SKM-1 treated with dmso at 0.1 percent for 144 hours (cell line): ENCODE measurements at regions not wholly inside any gene's neighbourhood (a gene's known extent, or its start where the extent isn't known, plus 50 kb on each side); places are given as distances from the start of the nearest gene placed in this dataset.

Source experiments
- DNase-seq: peaks from one replicate; lab custom pipeline; 2025; ENCODE audit not compliant: unreplicated experiment; lab: John Stamatoyannopoulos, UW

DNA sequence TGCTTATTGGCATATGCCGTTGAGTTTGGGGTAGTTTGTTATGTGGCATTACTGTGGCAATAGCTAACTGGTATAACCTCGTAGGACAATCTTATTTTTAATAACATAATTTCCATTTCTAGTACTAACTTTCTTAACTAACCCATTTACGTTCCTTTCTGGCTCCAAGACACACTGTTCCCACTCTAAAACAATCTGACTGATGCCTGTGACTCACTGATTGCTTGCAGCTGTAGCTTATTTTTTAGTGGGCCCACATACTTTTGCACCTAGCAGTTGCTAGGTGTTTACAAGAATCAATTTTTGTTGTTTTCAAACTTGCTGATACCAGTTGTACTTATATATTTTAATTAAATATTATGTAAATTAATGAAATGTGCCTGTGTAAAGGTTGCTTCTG lies 52.2 kb downstream of the FAT3 start:
- no peak for DNase-seq

DNA sequence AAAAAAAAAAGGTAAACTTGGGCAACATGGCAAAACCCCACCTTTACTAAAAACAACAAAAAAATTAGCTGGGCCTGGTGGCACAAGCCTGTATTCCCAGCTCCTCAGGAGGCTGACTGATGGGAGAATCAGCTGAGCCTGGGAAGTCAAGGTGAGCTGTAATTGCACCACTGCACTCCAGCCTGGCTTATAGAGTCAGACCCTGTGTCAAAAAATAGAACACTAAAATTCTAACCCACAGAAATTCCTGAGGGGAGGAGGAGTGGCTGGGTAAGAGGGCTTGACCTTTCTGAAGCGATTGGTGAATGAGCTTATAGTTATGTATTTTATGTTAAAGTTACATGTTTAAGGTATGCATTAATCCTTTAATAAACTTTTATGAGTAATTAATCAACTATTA lies 53.3 kb downstream of the FAT3 start:
- DNase-seq, result no peak

DNA sequence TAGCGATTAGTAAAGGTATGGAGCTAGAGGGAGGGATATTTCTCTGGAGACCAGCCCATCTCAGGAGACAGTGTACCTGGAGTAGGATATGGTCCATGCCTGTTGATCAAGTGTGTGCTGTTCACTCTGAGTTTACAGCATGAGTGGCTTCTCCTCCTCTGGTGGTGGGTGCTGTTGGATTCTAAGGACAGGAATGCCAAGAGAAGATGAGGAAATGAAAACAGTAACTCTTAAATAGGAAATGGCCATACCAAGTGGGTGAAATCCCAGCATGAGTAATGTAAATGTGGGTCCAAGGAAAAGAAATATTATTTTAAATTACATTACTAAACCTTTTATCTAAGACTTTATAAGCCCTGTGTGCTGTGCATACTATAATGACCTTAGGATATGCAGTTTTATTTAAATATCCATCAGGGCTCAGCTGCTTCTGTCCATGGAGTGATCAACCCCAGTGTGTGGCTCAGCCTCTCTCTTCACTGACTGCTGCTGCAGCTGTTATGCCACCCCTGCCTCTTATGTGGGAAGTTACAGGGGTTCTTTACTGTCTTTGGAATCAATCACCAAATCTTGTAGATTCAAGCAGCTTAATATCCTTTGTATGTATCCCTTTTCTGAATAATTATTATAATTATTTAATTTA lies 54.3 kb downstream of the FAT3 start:
- DNase-seq, result no peak

DNA sequence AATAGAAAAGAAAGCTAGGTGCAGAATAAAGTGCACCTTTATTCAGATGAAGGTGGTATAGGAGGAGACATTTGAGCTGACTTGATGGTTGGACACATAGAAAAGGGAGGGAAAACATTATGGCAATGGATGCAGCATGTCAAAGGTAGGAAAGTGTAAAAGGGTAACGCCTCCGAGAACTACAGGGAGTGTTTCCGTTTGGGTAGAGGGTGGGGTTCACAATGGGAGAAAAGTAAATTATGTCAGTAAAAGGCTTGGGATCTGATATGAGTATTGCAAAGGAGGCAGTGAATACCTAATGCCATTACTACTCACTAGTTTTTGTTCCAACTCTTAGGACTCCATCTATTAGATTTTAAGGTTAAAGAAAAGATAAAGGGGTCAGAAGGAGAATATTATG lies 59.5 kb downstream of the FAT3 start:
- DNase-seq, result no peak

DNA sequence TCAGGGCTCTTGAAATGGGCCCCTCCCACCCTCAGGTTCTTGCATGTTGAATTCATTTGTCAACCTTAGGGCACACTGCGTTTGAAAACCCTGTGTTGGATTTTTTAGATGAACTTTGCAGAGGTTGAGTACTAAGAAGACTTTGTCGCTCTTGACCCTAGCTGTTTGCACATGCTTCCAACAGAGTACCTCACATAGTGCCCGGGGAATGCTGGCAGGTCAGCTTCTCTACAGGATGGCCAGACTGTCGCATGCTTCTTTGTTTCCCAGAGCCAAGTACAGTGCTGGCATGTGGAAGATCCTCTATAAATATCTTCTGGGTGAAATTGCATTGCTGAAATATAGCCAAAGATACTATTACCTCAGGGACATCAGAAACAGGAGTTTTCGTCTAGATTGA lies 59.9 kb downstream of the FAT3 start:
- DNase-seq, result no peak

DNA sequence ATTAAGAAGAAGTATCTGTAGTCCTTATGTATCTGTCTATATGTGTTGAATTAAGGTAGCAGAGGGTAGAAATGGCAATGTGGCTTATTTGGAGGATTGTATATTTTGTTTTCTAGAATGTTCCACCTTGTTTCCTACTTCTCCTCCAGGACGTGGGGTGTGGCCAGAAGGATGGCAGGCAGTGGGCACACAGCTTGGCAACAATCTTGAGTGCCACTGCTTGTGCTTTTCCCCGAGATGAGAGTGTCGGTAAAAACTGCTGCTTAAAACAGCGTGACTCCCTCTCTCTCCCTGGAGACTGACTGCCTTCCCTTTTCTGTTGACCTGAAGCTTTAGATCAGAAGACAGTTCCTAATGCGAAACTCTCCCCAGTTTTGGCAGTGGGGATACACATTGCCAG lies 61.2 kb downstream of the FAT3 start:
- no peak for DNase-seq

DNA sequence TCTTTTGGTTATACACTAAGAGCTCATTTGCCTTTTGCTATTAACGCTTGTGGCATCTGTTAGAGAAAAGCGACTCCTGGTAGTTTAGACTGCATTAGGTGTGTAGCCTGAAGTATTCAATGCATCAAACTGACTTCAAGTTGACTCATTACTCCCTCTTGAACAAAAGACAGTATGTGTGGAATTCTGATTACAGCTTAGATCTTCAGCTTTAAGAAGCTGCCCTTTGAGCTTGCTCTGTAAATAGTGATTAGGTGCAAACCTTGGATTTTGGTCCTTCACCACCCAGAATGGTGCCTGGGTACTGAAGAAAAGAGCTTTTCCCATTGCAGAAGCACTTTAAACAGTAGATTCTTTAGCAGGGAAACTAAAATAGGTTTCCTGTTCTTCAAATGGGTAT lies 62.1 kb downstream of the FAT3 start:
- DNase-seq, result no peak

DNA sequence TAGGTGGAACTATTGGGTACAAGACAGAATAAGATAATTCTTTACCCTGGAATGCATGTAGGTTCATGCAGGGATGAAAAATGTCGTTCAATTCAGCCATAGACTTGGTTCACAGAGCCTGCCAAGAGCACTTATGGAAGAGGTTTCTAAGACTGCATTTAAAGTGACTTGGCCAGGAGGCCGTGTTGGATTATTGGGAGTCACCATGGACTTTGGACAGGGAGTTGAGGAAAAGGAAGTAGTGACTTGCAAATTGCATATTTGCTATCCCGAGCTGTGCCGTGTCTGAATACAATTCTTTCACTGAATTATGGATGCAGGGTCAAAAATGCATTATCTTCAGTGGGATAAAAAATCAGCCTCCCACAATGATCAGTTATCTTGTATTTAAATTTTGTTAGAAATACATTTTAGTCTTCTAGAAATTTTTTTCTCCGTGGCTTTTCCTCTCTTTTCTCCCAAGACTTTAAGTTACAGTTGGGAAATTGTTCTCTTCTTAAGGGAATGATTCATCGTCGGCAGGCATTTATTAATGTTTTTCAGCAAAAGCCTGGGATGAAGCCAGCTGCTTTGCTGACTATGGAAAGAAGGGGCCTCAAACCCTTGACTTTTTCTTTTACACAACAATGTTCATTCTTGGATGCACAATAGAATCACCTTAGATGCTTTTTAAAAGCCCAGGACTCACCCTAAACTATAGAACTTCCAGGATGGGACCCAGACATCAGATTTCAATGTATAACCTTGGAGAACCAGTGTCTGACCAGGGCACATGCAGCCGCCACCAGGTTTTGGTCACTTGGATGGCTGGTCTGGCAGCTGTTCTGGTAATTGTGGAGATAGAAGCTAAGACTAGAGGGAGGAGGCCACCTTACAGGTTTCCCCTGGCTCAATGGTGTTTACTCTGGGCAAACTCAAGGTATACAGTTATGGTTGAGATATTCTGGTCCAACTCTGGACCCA lies 70.8 kb downstream of the FAT3 start:
- no peak for DNase-seq

DNA sequence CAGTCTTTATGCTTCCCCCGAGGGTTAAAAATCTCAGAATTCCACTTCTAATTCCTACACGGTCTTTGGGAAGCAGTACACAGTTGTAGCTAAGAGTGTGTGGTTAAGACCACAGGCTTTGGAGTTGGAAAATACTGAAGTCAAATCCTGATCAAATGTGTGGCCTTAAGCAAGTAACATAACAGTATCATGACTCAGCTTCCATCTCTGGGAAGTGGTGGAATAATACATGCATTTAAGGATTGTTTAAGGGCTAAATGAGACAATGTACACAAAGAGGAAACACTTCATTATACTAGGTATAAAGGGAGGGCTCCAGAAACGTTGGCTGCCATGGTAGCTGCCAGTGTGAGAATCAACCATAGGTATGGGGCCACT lies 71.5 kb downstream of the FAT3 start:
- DNase-seq, result no peak

DNA sequence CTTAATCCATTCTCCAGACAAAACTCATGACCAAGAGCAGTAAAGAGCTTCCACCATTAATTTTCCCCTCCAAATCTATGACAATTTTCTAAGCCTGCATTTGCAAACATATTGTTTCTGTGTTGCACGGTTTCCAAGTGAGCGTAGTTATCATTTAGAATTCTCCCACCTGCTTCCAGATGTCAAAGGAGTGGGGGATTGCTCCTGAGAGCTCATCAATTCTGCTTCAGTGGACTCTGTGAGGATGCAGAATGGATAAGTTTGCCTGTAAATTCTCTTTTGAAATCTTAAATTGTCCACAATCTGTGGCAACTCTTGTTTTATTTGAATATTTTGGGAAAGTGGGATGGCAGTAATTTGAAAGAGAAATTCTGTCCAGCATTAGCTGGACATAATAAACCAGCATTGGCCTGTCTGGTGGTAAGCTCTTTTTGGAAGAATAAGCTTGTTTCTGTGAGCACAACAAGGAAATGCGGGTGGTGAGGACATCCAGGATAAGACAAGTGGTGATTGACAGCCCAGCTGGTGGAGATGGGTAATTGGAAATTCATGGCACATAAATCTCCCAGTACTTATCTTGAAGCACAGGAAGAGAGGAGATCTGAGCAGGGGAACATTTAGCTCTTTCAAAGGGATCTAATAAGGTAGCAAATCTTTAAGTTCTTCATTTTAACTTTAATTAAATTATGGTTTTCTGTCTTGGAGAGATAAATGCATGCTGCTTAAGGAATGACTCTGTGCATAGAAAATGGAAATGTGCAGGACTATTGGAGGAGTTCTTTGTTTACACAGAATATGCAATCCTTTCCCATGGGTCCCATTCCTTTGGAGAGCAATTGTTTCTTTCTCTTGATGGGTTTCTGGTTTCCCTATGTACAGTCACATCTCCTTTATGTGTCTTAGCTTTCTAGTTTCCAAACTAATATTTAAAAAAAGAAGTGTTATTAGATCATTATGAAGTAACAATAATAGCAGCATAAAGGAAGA lies 73.2 kb downstream of the FAT3 start:
- no peak for DNase-seq

DNA sequence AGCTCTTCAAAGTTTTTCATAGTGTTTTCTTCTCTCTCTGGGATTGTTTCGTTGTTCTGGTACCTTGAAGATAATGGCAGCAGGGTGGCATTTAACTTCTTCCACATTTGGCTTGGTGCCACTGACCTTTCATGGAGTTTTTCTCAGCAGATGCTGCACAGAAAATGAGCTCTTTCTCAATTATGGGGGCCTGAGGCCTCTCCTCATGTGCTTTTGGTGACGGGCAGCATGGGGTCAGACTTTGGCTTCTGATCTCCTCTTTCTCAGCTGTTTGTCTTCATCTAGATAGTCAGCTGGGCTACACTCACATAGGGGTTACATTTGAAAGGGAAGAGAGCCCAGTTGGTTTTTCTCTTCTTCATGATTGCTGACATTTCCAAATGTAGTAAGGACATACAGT lies 76.3 kb downstream of the FAT3 start:
- DNase-seq, result no peak

DNA sequence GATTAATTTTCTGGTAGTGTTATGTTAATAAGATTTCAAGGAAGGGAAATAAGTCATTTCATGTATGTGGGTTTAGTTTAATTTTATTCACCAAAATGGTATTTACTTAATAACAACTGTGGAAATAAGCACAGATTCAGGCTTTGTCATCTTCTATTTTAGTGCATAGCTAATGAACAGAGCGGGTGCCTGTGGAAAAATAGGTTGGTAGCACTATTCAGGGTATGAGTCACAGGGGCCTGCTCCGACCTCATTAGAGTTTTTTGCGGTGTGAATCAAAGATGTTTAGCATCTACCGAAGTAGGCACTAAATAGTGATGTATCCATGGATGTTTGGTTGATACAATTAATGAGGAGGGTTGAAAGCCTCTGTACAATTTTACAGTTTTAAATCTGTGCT lies 78.2 kb downstream of the FAT3 start:
- DNase-seq, result no peak

DNA sequence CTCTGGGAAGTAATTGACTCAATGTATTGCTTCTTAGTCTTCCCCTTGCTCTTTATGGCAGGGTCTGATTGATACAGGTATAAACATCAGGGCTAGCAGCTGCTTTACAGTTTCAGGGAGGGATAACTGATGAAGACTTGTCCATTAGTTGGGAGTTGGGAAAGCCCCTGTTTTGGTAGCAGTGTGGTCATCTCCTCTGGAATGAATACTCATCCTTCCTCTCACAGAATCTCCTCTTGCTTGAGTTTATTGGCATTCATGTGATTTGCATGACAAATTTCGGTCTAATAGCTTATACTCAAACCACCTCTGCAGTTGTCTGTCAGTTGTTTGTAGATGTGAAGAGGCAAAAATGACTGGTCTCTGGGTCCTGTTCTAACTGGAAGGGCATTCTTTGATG lies 79.7 kb downstream of the FAT3 start:
- DNase-seq, result no peak

DNA sequence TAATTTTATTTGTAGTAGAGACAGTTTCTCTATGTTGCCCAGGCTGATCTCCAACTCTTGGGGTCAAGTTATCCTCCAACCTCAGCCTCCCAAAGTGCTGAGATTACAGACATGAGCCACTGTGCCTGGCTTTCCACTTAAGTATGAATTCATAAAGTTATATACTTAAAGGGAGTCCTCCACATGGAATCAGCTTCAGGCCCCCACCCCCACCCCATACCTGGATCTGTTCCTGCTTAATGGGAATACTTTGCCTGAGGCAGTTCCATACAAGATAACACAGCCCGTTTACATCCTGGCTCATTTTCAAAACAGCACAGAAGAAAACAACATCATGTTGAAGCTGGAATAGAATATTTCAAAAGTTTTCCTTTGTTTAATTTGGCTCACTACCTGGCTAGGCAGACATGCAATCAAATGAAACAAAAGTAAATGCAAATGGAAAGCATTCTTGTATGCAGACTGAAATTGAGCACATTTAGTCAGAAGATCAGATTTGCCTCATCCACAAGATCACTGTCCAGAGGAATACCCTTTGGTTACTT lies 82.4 kb downstream of the FAT3 start:
- no peak for DNase-seq

DNA sequence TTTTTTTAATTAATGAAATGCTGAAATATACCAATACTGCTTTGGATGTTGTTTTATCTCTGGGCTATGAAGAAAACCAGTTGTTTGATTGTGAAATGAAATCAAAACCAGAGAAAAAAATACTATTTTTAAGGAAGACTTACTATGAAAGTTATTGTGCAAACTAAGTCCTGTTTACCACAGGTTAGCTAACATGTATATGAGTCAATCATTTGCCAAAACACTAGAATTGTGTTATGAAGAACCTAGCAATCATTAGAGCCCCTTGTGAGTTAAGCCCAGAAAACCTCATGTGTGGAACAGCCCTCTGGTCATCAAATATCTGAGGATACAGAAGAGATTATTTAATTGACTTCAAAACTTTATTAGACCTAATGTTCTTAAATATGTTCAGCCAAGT lies 83.7 kb downstream of the FAT3 start:
- no peak for DNase-seq

DNA sequence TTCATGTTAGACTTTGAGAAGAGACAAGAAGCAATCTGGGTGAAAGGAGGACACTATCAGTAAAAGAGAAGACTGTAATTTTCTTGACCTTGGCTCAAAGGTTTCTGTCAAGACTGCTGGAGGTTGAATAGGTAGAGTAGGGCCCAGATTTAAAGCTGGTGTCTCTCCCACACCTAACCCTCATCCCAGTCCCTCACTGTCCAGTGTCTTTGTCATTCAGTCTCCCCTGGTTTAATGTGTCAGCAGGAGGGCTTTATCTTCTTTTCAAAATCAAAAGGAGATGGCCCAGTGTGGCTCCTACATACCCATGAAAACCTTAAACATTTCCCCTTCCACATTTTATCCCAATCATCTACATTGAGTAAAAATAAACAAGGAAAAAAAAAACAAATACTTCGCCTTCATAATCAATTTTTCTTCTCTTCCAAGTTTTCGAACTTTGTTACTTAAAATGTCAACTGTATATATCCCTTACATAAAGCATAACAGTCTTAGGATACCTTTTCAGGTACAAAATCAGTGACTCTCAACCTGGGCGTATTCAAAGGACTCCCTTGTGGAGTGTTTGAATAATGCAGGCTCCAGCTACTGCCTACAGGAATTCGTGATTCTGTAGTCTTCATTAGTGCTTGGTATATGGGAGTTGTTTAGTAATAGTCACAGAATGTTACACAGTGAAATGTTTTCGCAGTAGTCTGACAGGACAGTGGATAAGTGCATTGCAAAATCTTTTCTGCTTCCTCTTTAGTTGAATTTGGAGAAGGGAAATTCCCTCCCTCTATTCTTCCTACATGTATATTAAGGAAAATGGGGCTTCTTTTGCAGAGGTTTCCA lies 87.2 kb downstream of the FAT3 start:
- DNase-seq, result peak; percentile 80

DNA sequence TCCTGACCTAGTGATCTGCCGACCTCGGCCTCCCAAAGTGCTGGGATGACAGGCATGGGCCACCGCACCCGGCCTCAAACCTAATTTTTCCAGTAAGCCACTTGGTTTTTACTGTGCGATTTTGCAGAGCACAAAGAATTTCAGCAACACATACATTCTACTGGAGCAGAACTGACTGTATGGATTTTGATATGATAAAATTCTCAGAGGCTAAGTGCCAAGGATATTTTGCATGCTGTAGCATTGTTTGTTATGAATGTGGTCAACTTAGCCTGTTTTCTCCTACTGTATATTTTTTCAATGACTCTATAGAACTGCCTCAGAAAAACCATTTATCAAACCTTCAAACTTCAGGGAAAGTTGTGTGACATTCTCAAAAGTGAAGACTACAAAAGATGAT lies 89.2 kb downstream of the FAT3 start:
- no peak for DNase-seq

DNA sequence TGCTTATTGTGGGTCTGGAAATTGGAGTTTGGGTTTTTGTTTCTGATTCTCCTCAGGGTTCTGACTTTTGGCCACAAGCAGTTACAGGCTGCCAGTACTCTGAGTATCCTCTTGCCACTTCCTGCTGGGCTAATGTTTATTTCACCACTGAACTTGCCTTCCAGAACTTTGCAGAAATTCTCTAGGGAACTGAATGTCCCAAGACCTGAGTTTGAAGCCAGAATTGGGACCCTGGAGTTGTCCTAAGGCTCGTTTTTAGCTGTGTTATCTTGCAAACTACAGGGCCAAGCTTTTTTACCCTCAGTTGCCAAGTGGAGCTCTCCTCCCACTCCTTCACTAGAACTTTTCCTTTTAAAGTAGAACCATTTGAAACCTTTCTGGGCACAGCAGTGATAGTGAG lies 89.9 kb downstream of the FAT3 start:
- DNase-seq, result no peak

DNA sequence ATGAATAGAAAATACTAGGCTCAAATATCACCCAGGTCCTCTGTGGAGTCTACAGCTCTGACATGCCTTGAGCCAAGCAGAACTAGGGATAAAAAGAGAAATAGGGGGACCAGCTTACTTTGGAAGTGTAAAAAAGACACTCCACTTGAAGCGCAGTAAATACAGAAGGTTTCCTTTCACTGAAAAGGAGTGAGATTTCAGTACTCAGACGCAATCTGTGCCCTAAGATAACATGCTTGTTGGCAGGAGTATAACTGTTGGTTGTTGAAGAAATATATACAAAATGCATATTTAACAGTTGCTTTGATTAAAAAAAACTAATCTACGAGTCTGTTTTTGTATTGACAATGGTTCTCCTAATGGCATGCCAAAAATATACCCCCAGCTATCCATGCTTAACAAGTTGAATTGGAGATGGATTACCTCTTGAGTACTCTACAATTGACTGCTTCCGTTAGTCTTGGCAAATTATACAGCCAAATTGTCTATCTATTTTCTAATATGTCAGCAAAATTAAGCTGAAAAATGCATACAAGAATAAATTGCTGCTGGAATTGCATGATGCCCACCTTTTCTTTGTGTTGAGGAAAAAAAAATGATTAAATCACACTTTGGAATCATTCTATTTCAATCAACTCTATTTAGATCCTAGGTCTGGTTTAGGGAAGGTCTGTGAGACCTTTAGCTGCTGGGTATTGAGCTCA lies 91.6 kb downstream of the FAT3 start:
- no peak for DNase-seq

DNA sequence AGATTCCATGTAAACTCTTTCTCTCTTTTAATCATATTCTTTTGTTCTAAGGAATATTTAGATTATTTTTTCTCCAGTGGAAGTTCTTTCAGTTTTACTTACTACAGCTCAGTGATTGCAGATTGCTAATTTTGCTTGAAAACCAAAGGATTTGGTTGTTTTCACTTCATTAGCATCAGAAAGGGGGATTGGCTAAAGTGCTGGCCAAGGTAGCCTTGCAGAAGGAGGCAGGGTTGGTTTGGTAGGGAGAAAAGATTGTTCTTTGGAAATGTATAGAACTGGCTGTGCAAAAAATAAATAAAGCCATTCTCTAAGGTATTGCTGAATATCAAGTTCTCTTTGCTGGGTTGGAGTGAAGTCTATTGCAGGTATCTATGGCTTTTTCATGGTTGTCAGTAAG lies 92.6 kb downstream of the FAT3 start:
- DNase-seq, result no peak
